ENCODE measurements at regions not wholly inside any gene's neighbourhood (a gene's known extent, or its start where the extent isn't known, plus 50 kb on each side); places are given as distances from the start of the nearest gene placed in this dataset.

GRCh38 chr10:114758331-114758730, 63.2 kb upstream of the FHIP2A start:
- peak; percentile 69 for DNase-seq (ENCODE audit: low read depth)
- Histone ChIP-seq H2AFZ (ENCODE audit: low read depth, low read length) (no peak overlapping the region), H3K27me3 (ENCODE audit: insufficient read depth, low read length) (no peaks in the 10 kb centered on the region), H3K9me3 (ENCODE audit: insufficient read depth, low read depth, low read length) (no peaks in the 10 kb centered on the region), H3K79me2 (ENCODE audit: insufficient read depth, low read length) (no peaks in the 10 kb centered on the region), H3K36me3 (ENCODE audit: insufficient read depth, low read length) (no peaks in the 10 kb centered on the region), H4K20me1 (ENCODE audit: insufficient read depth, low read length) (no peaks in the 10 kb centered on the region), H3K9ac (ENCODE audit: low read length) (no peak overlapping the region), H3K27ac (ENCODE audit: low read depth, low read length) (no peak overlapping the region), H3K4me1 (ENCODE audit: insufficient read depth, low read length) (peaks cover 15% of the 10 kb centered on the region), H3K4me2 (ENCODE audit: low read length) (no peak overlapping the region), H3K4me3 (ENCODE audit: insufficient read depth, low read depth, low read length) (no peak overlapping the region)
- Mint-ChIP-seq H3K36me3 (ENCODE audit: low read depth, unreplicated experiment) (no peaks in the 10 kb centered on the region), H3K4me1 (ENCODE audit: low read depth, unreplicated experiment) (peaks cover 8% of the 10 kb centered on the region), H3K4me3 (ENCODE audit: unreplicated experiment) (no peak overlapping the region), H3K27ac (ENCODE audit: unreplicated experiment) (no peak overlapping the region), H3K9me3 (ENCODE audit: unreplicated experiment) (no peaks in the 10 kb centered on the region), H3K27me3 (ENCODE audit: low read depth, unreplicated experiment) (peaks cover 6% of the 10 kb centered on the region)
- no peak for TF ChIP-seq EZH2 (IDR thresholded peaks at IDR 0.05; ENCODE audit: insufficient read depth, low read length)
- TF ChIP-seq CTCF (IDR thresholded peaks at IDR 0.05; ENCODE audit: insufficient read depth, low read depth, low read length) = no peak
- peak; percentile 54 for FAIRE-seq

- Histone ChIP-seq H3K27ac (ENCODE audit: low read depth, low read length) (no peak overlapping the region), H3K9ac (ENCODE audit: low read length) (no peak overlapping the region), H3K79me2 (ENCODE audit: insufficient read depth, low read length) (peaks cover 2% of the 10 kb centered on the region), H2AFZ (ENCODE audit: low read depth, low read length) (no peak overlapping the region), H3K4me1 (ENCODE audit: insufficient read depth, low read length) (peaks cover 2% of the 10 kb centered on the region), H4K20me1 (ENCODE audit: insufficient read depth, low read length) (no peaks in the 10 kb centered on the region), H3K4me2 (ENCODE audit: low read length) (no peak overlapping the region), H3K4me3 (ENCODE audit: insufficient read depth, low read depth, low read length) (no peak overlapping the region), H3K9me3 (ENCODE audit: insufficient read depth, low read depth, low read length) (no peaks in the 10 kb centered on the region), H3K27me3 (ENCODE audit: insufficient read depth, low read length) (no peaks in the 10 kb centered on the region), H3K36me3 (ENCODE audit: insufficient read depth, low read length) (no peaks in the 10 kb centered on the region)
- TF ChIP-seq CTCF (IDR thresholded peaks at IDR 0.05; ENCODE audit: insufficient read depth, low read depth, low read length) (no peak), EZH2 (IDR thresholded peaks at IDR 0.05; ENCODE audit: insufficient read depth, low read length) (no peak)
- DNase-seq (ENCODE audit: low read depth) = no peak
- Mint-ChIP-seq H3K27me3 (ENCODE audit: low read depth, unreplicated experiment) (peaks cover 10% of the 10 kb centered on the region), H3K9me3 (ENCODE audit: unreplicated experiment) (no peaks in the 10 kb centered on the region), H3K36me3 (ENCODE audit: low read depth, unreplicated experiment) (no peaks in the 10 kb centered on the region), H3K4me3 (ENCODE audit: unreplicated experiment) (no peak overlapping the region), H3K4me1 (ENCODE audit: low read depth, unreplicated experiment) (no peaks in the 10 kb centered on the region), H3K27ac (ENCODE audit: unreplicated experiment) (no peak overlapping the region)
- no peak for FAIRE-seq
These were observed 60.1 kb upstream of the FHIP2A start for GRCh38 chr10:114761205-114762193.

- Histone ChIP-seq H3K4me1 (ENCODE audit: insufficient read depth, low read length) (peaks cover 8% of the 10 kb centered on the region), H4K20me1 (ENCODE audit: insufficient read depth, low read length) (no peaks in the 10 kb centered on the region), H3K9ac (ENCODE audit: low read length) (no peak overlapping the region), H3K9me3 (ENCODE audit: insufficient read depth, low read depth, low read length) (no peaks in the 10 kb centered on the region), H2AFZ (ENCODE audit: low read depth, low read length) (no peak overlapping the region), H3K4me2 (ENCODE audit: low read length) (no peak overlapping the region), H3K27ac (ENCODE audit: low read depth, low read length) (no peak overlapping the region), H3K36me3 (ENCODE audit: insufficient read depth, low read length) (no peaks in the 10 kb centered on the region), H3K27me3 (ENCODE audit: insufficient read depth, low read length) (no peaks in the 10 kb centered on the region), H3K79me2 (ENCODE audit: insufficient read depth, low read length) (peaks cover 3% of the 10 kb centered on the region), H3K4me3 (ENCODE audit: insufficient read depth, low read depth, low read length) (no peak overlapping the region)
- H3K27ac Mint-ChIP-seq (ENCODE audit: unreplicated experiment) = no peak overlapping the region
- no peak overlapping the region for H3K4me3 Mint-ChIP-seq (ENCODE audit: unreplicated experiment)
- no peaks in the 10 kb centered on the region for H3K36me3 Mint-ChIP-seq (ENCODE audit: low read depth, unreplicated experiment)
- H3K27me3 Mint-ChIP-seq (ENCODE audit: low read depth, unreplicated experiment) = peaks cover 16% of the 10 kb centered on the region
- no peaks in the 10 kb centered on the region for H3K9me3 Mint-ChIP-seq (ENCODE audit: unreplicated experiment)
- H3K4me1 Mint-ChIP-seq (ENCODE audit: low read depth, unreplicated experiment) = peaks cover 6% of the 10 kb centered on the region
- DNase-seq (ENCODE audit: low read depth) (no peak), FAIRE-seq (no peak)
- TF ChIP-seq EZH2 (IDR thresholded peaks at IDR 0.05; ENCODE audit: insufficient read depth, low read length) (no peak), CTCF (IDR thresholded peaks at IDR 0.05; ENCODE audit: insufficient read depth, low read depth, low read length) (no peak)
These were observed 58.8 kb upstream of the FHIP2A start for GRCh38 chr10:114762811-114763210.

Measured in astrocyte (in vitro differentiated cells and primary cell).